ENCODE measurements at regions not wholly inside any gene's neighbourhood (a gene's known extent, or its start where the extent isn't known, plus 50 kb on each side); places are given as distances from the start of the nearest gene placed in this dataset.

DNA sequence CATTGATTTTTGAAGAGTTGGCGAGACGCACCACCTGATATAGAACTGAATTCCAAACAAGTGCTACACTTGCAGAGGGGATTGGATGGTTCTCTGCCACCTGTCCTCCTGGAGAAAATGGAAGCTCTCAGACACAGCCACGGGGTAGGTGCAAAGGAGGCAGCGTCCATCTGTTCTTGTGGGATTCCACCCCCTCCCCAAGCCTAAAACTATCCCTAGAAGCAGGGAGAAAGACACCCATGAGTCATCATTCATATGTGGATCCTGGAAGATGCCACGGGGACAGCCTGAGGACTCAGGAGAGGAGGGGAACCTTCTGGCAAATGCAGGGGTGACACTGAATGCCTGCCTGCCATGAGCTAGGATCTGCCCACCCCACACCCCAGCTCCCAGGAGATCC is 171.3 kb upstream of the CST7 start:
- no peak for DNase-seq (ENCODE audit: low spot score)

DNA sequence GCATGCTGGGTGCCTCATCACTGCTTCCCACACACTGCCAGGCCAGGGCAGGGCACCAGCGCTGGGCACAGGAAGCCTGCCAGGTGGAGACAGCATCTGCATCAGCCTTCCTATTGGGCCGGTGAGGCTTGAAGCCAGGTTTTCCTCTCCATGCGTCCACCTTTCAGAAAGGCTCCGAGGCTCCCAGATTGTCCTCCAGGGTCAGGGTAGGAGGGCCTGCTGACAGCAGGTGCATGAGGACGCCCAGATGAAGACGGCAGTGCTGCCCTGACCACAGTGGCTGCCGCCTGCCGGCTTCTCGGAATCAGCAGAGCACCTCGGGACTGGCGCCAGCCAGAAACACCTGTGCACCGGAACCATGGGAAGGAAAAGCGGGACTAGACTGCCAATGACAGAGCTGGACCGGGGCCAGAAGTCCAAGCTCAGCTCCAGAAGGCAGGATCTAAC is 170.5 kb upstream of the CST7 start:
- DNase-seq (ENCODE audit: low spot score), result no peak

DNA sequence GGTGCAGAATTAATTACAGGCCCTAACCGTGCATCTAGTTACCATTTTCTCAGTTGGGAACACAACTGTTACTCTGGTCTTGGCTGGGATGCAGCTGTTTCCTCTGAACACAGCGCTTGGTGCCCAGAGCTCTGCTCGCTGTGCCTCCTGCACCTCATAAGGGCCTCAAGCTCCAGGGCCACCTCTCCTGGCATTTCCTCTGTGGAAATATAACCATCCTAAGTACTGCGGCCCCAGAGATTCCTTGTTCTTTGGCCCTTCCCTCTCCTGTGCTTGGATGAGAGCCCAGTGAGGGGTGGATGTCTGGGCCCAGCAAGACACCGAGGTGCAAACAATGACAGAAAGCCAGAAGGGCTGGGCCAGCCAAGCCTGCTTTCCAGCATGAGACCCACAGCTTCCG is 169.9 kb upstream of the CST7 start:
- DNase-seq (ENCODE audit: low spot score), result no peak

DNA sequence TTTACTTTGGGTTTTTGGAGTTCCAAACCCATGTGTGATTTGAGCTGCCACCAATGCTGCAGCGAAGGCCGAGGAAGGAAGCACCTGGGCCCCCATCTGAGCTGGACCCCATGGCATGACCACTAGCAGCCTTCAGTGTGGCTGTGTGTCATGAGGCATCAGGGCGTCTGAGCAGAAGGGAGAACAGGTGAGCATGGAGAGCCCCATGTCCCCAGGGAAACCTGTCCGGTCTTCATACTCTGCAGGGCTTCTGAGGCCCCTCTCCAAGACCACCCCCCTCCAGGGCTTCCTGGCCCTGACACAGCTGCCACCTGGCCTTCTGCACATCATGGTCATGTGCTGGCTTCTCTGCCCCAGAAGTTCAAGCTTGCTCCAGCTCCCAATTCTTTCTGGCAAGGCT is 169.1 kb upstream of the CST7 start:
- no peak for DNase-seq (ENCODE audit: low spot score)

DNA sequence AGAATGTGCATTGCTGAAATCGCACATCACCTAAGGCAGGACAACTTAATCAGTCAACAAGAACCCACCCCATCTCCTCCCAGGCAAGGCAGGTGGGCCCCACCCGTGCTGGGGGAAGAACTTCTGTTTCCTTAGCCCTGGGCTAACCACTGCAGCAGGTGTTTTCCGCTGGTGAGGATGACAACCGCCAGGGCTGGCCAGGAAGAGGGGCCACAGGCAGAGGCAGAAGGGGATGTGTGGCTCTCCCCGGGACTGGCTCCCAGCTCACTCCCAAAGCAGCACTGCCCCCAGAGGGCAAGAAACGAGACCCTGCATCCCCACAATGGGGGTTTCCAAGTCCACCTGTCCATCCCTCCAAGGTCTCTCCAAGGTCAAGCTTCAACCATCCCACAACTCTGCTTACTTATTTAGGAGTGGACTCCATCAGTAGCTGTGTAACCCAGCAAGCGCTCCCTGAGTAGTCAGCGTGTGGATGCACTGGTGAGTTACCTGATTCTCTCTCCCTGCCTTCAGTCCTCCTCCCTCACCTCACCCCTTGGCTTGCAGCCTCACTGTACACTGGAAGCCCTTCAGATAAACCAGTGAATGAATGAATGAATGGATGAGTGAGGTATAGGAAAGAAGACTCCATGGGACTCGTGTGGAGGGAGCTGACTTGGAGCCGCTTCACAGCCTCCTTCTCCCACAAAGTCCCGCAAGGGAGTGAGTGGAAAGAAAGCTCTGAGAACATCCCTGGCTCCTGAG is 168.2 kb upstream of the CST7 start:
- no peak for DNase-seq (ENCODE audit: low spot score)

DNA sequence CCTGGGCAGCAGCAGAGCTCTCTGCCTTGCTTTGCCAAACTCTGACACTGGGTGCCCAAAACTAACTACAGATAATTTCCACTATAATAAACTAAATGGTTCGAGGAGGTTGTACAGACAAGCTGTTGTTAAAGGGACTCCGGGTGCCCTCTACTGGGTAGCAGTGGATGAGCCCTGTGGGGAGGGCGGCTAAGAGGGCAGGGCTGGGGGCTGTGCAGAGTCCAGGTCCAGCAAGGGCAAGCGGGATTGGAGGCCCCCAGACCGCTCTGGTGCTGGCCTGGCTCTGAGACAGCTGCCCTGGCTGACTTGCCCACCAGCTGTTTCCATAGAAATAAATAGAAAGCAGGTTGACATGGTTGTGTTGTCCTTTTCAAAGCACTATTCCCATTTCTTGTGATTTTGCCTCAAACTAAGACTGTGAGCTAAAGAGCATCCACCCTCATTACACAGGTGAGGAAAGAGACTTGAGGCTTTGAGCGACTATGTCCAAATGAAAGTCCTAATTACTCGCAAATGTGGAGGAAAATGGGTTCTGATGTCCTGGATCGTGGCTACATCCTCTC is 167.6 kb upstream of the CST7 start:
- DNase-seq (ENCODE audit: low spot score), result peak; percentile 28

DNA sequence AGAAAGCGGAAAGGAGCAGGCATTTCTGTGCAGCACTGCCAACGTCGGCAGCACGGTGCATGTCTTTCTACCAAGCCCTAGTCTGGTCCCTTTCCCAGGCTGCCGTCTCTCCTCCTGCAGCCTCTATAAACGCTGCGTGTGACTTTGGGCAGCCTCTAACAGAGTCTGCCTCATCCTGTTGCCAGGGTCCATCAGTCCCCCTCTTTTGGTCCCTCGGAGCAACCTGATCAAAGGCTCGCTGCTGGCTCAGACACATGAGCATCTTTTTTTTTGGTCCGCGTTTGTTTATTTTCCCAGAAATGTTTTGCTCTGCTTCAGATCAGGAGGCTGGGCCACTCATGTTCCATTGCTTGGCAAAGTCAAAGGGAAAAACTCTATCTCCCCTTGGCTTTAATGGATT is 166.8 kb upstream of the CST7 start:
- DNase-seq (ENCODE audit: low spot score), result no peak

DNA sequence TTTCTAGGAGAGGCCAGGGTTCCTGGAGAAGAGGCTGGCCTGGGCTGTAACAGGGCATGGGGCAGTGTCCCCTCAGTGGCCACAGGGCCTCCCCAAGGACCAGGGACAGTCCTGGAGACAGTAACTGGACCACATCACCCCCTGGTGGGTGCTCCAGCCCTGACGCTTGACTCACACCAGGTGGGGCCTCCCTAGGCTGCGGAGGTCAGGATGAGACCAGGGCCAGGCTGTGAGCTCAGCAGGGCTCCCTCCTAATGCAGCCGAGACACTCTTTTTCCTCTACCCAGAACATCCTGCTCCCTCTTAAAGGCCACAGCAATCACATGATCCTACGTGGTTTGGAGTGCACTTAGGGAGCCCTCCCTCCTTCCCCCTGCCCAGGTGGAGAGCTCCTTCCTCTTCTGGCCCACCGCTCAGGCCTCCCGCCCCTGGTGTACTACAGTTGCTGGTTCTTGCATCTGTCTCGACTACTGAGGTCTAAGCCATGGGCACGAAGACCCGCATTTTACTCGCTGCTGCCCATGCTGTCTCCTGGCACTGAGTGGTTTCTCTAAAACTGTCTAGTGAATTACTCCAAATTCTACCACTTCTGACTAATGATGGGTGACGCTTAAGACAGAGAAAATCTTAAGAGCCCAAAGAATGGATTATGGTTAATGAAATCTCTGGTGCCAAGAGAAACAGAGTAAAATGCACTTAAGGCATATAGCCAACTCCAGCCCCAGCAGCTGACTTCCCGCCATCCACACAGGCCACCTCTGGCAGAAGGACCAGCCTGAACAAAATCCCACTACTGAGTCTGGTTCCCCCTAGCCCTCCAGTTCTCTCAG is 166.1 kb upstream of the CST7 start:
- no peak for DNase-seq (ENCODE audit: low spot score)

DNA sequence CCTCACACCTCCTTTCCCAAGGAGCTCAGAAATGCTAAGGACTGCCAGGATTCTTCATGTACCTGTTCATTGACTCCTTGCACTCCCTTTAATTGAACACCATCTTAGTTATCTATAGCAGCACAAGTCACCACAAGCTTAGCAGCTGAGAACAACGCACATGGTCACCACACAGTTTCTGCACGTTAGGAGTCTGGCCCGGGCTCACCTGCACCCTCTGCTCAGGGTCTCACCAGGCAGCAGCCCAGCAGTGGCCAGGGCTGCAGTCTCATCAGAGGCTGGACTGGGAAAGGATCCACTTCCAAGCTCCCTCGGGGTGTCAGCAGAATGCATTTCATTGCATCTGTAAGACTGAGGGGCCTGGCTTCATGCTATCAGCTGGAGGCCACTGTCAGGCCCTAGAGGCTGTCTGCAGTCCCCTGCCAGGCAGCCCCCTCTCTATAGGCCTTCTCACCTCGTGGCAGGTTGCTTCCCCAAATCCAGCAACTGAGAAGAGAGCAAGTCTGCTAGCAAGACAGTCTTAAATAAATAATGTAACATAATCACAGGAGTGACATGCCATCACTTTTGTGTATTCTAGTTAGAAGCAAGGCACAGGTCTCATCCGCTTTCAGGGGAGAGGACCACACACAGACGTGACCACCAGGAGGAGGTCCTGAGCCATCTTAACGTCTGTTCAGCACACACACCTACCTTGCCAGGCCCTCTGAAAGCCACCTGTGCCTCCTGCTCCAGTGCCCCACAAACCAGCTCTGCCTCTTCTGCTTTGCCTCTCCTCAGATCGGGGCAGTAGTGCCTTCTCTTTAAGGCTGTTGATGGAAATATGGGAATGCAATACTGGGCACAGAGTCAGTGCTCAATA is 165.2 kb upstream of the CST7 start:
- no peak for DNase-seq (ENCODE audit: low spot score)

DNA sequence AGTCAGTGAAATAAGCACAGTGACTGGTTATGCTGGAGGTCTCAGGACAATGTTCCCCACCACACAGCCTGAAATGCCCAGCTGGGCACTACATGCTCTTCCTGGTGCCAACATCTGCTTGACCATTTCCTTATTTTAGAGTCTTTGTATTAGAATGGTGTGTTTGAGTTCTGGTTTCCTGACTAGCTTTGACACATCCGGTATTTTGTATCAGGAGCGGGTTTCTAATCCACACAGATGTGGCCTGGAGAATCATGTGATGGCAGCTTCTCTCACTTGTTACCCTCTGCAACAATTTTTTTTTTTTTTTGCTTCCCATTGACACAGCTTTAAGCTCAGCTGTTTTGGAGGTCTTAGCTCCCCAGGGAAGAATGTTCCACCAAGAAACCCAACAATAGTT is 164.5 kb upstream of the CST7 start:
- DNase-seq (ENCODE audit: low spot score), result no peak

DNA sequence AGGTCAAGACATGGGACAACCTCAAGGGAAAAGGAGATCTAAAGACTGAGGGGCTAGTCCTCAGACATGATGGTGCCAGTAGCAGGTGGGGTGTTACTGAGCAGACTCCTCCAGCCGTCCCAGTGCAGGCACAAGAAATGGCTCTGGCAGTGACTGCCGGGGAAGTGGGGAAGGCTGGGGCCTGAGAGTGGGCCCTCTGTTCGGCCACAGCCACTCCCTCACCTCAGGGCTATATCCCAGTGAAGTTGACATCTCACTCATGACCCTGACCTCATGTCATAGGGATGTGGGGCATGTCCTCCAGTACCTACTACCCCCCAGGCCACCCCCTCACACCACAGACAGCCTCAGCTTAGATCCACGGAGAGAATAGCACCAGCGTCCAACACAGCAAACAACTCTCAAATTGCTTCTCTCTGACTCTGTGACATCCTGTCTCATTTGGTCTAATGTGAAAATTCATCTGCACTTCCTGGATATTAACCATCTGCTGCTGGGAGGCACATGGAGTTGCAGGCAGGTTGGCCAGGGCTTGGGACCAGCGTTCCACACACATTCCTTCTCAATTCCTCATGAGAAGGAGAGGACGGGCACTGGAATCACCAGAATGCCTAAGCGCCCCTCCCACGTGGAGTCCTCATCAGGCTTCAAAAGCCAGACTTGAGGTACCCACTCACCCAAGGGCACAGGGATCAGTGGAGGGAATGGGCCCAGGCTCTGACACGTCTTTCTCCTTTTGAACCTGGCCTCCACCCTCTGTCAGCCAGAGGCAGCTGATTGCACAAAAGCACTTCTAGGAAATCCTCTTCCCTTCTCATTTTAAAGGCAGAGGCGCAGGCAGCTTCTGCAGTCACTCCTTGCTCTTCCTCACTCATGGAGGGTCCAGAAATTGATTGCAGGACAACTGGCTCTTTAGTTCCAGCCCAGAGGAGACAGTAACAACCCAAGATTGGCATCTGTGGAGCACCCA is 163.6 kb upstream of the CST7 start:
- DNase-seq (ENCODE audit: low spot score), result no peak

DNA sequence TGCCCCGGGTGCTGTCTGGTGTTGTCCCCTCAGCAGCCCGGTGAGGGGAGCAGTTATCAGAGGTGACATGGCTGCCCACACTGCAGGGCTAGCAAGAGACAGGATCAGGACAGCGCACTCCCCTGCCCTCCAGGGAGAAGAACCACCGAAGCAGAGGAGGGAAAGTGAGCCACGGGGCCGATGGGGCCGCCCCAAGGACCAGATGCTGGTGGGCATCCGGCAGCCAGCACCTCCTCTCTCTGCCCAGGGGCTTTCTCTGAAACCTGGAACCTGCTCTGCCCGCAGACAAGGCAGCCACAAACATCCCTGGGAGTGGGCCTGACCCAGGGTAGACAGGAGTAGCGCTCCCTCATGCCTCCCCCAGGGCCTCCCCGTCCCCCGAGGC is 163.0 kb upstream of the CST7 start:
- DNase-seq (ENCODE audit: low spot score), result no peak

DNA sequence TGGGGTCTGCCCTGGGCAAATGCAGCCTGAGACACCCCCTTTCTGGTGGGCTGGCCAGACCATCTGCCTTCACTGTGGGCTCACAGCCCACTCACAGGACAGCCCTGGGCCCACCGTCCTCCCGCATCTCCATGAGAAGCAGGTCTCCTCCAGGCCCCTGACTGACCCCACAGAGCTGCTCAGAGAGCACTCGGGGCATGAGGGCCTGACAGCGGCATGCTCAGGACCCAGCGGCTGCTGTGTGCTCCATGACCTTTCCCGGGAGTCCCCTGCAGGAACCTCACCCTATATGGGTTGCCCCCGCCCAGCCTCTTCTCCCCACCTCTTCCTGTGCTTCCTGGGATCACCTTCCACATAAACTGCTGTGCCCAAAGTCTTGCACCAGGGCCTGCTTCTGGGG is 162.4 kb upstream of the CST7 start:
- DNase-seq (ENCODE audit: low spot score), result no peak

DNA sequence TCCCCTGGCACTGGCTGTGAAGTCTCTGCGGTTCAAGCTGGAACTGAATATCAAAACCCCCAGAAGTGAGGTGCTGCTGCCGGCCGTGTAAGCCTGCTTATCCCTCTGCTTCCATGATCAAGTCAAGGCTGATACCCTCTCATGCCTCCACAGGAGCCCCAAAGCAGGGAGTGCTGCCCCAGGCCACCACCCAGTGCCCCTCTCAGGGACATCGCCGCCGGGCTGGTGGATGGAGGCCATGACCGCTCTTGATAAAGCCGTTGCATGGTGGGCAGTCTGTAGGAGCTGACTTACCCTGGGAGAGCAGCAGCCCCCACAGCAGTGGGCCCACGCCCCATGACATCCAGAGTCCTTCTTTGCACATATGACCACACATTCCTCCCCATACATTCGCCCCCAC is 162.0 kb upstream of the CST7 start:
- no peak for DNase-seq (ENCODE audit: low spot score)

DNA sequence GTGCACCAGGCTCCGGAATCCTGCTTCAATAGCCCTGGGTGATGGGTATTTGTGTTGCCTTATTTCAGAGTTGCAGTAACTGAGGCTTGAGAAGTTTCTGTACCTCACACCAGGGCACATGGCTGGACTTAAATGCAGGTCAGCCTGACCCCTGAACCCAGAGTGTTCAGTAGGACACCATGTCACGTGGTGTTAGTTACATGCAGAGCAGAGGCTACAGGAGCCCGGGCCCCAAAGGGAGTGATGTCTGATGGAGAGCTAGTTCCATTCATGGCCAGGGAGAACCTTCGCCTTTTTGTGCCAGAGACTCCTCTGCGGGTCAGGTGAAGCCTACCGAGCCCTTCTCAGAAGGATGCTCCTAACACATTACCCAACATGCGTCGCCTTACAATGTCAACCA is 161.4 kb upstream of the CST7 start:
- no peak for DNase-seq (ENCODE audit: low spot score)

DNA sequence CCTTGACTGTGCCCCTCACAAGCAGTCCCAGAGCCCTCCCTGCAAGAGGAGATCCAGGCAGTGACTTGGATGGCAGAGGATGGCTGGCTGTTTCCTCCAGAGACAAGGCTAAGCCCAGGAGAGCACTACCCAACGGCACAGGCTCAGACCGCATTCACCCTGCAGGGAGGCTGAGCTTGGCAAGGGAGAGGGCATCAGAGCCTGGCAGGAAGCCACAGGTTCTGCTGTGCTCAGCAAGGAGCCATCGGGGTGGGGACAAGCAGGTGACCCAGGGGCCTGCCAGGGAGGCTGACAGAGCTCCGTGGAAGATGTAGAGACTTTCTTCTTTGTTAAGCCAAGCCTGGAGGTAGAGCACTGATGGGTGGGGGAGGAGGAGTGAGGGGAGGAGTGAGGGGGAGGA is 159.2 kb upstream of the CST7 start:
- DNase-seq (ENCODE audit: low spot score), result no peak

DNA sequence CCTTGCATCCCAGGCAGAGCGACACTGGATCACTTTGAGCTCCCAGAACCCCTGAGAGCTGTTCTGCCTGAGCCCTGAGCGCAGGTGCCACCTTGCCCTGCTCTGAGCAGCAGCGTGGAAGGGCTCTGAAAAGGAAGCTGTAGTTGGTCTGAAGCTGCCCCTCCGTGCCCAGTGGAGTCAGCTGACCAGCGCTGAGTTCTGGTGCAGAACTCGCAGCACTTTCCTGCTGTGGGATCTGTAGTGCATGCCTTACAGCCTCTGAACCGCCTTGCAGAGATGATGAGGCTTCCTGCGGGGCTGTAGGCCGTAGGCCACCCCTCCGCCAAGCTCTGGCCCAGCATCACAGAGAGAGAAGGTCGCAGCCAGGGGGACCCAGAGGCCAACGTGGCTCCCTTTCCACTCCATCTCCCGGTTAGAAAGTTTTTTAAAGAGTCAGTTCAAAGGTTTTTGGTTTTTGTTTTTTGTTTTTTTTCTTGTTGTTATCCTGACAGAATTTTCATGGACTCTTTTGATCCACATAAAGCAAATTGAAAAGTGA is 158.3 kb upstream of the CST7 start:
- no peak for DNase-seq (ENCODE audit: low spot score)

DNA sequence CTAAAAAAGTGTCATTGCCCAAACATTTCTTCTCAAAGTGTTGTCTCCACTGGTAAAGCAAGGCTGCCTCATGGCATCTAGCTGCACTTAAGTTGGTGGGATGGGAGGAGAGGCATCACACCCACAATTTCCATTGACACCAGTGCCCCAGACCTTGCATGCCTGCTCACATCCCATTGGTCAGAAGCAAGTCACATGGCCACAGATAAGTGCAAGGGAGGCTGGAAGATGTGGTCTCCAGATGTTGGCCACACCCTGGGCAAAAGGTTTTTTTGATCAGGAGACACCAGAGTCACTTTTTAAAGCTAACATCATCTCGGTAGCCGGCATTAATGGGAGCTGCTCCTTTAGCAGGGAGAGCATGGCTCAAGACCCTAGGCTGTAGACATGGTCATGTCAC is 157.1 kb upstream of the CST7 start:
- DNase-seq (ENCODE audit: low spot score), result no peak

DNA sequence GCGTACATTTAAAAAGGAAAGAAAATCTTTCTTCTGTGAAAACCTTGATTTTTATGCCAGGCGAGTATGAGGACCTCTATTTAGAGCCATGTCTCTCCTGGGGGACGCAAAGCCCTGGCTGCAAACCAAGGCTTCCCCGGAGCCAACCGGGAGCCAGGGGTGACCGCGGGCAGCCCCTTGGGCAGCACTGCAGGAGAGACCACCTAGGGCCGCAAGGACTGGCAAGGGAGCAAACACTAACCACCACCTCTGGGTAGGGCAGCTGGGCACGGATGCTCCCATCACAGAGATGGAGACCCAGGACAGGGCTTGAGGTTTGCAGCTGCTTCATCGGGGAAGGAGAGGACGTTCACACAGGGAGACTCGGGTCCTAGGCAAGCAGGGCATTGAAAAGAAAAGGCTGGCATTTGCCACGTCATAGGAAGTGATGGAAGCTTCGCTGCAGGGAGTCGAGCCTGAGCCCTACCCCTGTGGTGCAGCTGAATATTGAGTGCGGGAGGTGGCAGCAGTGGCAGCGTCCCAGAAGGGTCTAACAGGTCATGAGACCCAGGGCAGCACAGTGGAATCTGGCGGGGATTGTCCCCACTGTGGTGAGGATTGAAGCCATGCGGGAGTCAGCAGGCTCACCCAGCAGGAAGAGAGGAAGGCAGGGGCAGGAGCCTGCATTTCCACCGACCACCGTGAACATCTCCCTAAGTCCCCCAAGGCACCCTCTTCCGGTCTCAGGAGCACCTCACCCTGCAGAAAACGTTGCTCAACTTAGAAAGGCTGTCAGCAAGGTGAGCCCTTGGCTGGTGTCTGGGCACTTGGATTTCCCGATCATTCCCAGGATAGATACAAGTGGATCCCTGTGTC is 156.2 kb upstream of the CST7 start:
- no peak for DNase-seq (ENCODE audit: low spot score)

DNA sequence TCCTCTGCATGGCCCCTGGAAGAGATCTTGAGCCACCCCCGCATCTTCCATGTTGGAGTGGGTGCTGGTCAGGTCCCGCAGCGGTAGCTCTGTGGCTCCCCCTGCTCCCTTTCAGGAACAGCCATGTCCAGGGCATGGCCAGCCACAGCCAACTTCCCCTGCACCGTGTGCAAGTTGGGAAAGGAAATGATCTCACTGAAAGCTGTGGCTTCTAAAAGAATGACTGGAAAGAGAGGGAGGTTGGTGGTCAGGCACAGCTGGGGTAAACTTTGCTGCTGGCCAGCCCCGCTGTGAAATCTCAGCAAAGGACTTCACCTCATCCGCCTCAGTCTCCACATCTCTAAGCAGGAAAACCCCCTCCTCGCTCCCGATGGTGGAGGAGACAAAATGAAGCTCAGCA is 153.6 kb upstream of the CST7 start:
- no peak for DNase-seq (ENCODE audit: low spot score)
